ENCODE measurements at regions not wholly inside any gene's neighbourhood (a gene's known extent, or its start where the extent isn't known, plus 50 kb on each side); places are given as distances from the start of the nearest gene placed in this dataset.

GRCh38 chr5:165184183-165184582 is 1678.8 kb downstream of the MAT2B start:
- no peak for DNase-seq (ENCODE audit: low read depth in 4 of 4, low spot score in 3 of 4)

- no peak for DNase-seq (ENCODE audit: low read depth in 4 of 4, low spot score in 3 of 4)
These were observed 1680.3 kb downstream of the MAT2B start for GRCh38 chr5:165185716-165186115.

- DNase-seq (ENCODE audit: low read depth in 4 of 4, low spot score in 3 of 4): no peak
These were observed 1682.4 kb downstream of the MAT2B start for GRCh38 chr5:165187815-165188214.

GRCh38 chr5:165188556-165189175 is 1683.2 kb downstream of the MAT2B start:
- no peak for DNase-seq (ENCODE audit: low read depth in 4 of 4, low spot score in 3 of 4)

GRCh38 chr5:165196961-165197360 is 1691.5 kb downstream of the MAT2B start:
- DNase-seq (ENCODE audit: low read depth in 4 of 4, low spot score in 3 of 4): no peak

GRCh38 chr5:165201369-165201768 is 1696.0 kb downstream of the MAT2B start:
- no peak for DNase-seq (ENCODE audit: low read depth in 4 of 4, low spot score in 3 of 4)

GRCh38 chr5:165201771-165202518 is 1696.5 kb downstream of the MAT2B start:
- no peak for DNase-seq (ENCODE audit: low read depth in 4 of 4, low spot score in 3 of 4)

- no peak for DNase-seq (ENCODE audit: low read depth in 4 of 4, low spot score in 3 of 4)
These were observed 1697.1 kb downstream of the MAT2B start for GRCh38 chr5:165202519-165202910.

GRCh38 chr5:165209101-165209727 is 1703.8 kb downstream of the MAT2B start:
- peak in 3 of 4 donors; percentile 7 to 22 (median 8) for DNase-seq (ENCODE audit: low read depth in 4 of 4, low spot score in 3 of 4)

GRCh38 chr5:165224366-165225045 is 1719.1 kb downstream of the MAT2B start:
- no peak for DNase-seq (ENCODE audit: low read depth in 4 of 4, low spot score in 3 of 4)

- no peak for DNase-seq (ENCODE audit: low read depth in 4 of 4, low spot score in 3 of 4)
These were observed 1722.1 kb downstream of the MAT2B start for GRCh38 chr5:165227515-165227914.

GRCh38 chr5:165228184-165228583 is 1722.8 kb downstream of the MAT2B start:
- no peak for DNase-seq (ENCODE audit: low read depth in 4 of 4, low spot score in 3 of 4)

- no peak for DNase-seq (ENCODE audit: low read depth in 4 of 4, low spot score in 3 of 4)
These were observed 1726.5 kb downstream of the MAT2B start for GRCh38 chr5:165231821-165232508.

GRCh38 chr5:165232509-165233028 is 1727.2 kb downstream of the MAT2B start:
- DNase-seq (ENCODE audit: low read depth in 4 of 4, low spot score in 3 of 4): no peak

GRCh38 chr5:165241811-165242210 is 1736.4 kb downstream of the MAT2B start:
- no peak for DNase-seq (ENCODE audit: low read depth in 4 of 4, low spot score in 3 of 4)

- no peak for DNase-seq (ENCODE audit: low read depth in 4 of 4, low spot score in 3 of 4)
These were observed 1737.2 kb downstream of the MAT2B start for GRCh38 chr5:165242646-165243045.

GRCh38 chr5:165244407-165244806 is 1739.0 kb downstream of the MAT2B start:
- DNase-seq (ENCODE audit: low read depth in 4 of 4, low spot score in 3 of 4): no peak

- DNase-seq (ENCODE audit: low read depth in 4 of 4, low spot score in 3 of 4): no peak
These were observed 1752.9 kb downstream of the MAT2B start for GRCh38 chr5:165258197-165258771.

GRCh38 chr5:165260426-165260825 is 1755.0 kb downstream of the MAT2B start:
- DNase-seq (ENCODE audit: low read depth in 4 of 4, low spot score in 3 of 4): no peak

- peak in 1 of 4 donors; percentile 8 for DNase-seq (ENCODE audit: low read depth in 4 of 4, low spot score in 3 of 4)
These were observed 1758.1 kb downstream of the MAT2B start for GRCh38 chr5:165263536-165263935.
